Left lung (tissue), 4 donors: ENCODE measurements at regions not wholly inside any gene's neighbourhood (a gene's known extent, or its start where the extent isn't known, plus 50 kb on each side); places are given as distances from the start of the nearest gene placed in this dataset.

Source experiments
- ATAC-seq: fragments of 200-7000 bp; cut with Tn5 transposase; one replicate; pipeline ENCODE4 v1.9.1; 2020; ENCODE audit warnings: moderate library complexity
- DNase-seq, 4 donors: peaks; one replicate each; pipeline ENCODE4 v3.0.0-alpha.2; 2013 to 2020
- H3K27ac ChIP-seq, 2 donors: fragments of 200-600 bp; sonication (generic) in 1 of 2; one replicate each; pipeline versions ENCODE4 v1.5.0 to v1.8.0; 2020 to 2021
- H3K27me3 ChIP-seq, 2 donors: fragments of 200-600 bp; sonication (generic) in 1 of 2; one replicate each; pipeline versions ENCODE4 v1.5.0 to v1.8.0; 2020 to 2021
- H3K36me3 ChIP-seq, 2 donors: fragments of 200-600 bp; sonication (generic) in 1 of 2; one replicate each; pipeline versions ENCODE4 v1.5.0 to v1.8.0; 2020 to 2021
- H3K4me1 ChIP-seq, 2 donors: fragments of 200-600 bp; one replicate each; pipeline ENCODE4 v1.8.0; 2021
- H3K4me3 ChIP-seq, 2 donors: fragments of 200-600 bp; sonication (generic) in 1 of 2; one replicate each; pipeline versions ENCODE4 v1.5.0 to v1.8.0; 2020 to 2021; ENCODE audit warnings: mild to moderate bottlenecking in 1 of 2
- H3K9me3 ChIP-seq, 2 donors: fragments of 200-600 bp; sonication (generic) in 1 of 2; one replicate each; pipeline versions ENCODE4 v1.5.0 to v1.8.0; 2020 to 2021
- intact Hi-C, 2 donors: fragments of 100-400 bp; cut with DNase I; formaldehyde crosslinking; loops; one replicate each; pipeline versions ENCODE4 v1.11.2 to v1.14.2; 2022
- TF ChIP-seq, protein P1 (sequence below), 2 donors: fragments of 200-600 bp; sonication (generic) in 1 of 2; IDR thresholded peaks; one replicate each; pipeline versions ENCODE4 v1.5.0 to v1.8.0; 2021; ENCODE audit warnings: antibody characterized with exemption in 2 of 2
- donor health status: DM: no; HTN: yes; CAD: no.
- donor health status: DM: no; HTN: no; CAD: no.

DNA sequence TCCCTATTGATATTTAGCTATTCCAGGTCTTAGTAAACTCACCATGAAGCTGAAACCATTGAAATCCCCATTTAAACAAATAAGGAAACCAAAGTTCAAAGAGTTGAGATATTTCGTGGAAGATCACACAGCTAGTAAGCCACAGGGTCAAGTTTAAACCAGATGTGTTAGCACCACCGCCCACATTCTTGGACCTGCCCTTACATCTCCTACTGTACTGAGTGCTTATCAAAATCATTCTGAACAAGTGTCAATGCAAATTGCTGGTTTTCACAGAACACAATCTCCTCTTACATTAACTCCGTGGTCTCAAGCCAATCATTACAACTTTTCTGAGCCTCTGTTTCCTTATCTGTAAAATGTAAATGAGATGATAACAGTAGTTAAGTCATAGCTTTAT lies 676.2 kb downstream of the CDH11 start:
- Histone ChIP-seq H3K36me3 (no peaks in the 10 kb centered on the region), H3K4me1 (no peaks in the 10 kb centered on the region), H3K27ac (no peak overlapping the region), H3K27me3 (no peaks in the 10 kb centered on the region), H3K4me3 (no peak overlapping the region), H3K9me3 (no peaks in the 10 kb centered on the region)
- DNase-seq, result no peak
- intact Hi-C loops, result no loop called here
- TF ChIP-seq, protein P1, sequence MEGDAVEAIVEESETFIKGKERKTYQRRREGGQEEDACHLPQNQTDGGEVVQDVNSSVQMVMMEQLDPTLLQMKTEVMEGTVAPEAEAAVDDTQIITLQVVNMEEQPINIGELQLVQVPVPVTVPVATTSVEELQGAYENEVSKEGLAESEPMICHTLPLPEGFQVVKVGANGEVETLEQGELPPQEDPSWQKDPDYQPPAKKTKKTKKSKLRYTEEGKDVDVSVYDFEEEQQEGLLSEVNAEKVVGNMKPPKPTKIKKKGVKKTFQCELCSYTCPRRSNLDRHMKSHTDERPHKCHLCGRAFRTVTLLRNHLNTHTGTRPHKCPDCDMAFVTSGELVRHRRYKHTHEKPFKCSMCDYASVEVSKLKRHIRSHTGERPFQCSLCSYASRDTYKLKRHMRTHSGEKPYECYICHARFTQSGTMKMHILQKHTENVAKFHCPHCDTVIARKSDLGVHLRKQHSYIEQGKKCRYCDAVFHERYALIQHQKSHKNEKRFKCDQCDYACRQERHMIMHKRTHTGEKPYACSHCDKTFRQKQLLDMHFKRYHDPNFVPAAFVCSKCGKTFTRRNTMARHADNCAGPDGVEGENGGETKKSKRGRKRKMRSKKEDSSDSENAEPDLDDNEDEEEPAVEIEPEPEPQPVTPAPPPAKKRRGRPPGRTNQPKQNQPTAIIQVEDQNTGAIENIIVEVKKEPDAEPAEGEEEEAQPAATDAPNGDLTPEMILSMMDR (IDR thresholded peaks at IDR 0.05), result no peak
- ATAC-seq, result no peak

DNA sequence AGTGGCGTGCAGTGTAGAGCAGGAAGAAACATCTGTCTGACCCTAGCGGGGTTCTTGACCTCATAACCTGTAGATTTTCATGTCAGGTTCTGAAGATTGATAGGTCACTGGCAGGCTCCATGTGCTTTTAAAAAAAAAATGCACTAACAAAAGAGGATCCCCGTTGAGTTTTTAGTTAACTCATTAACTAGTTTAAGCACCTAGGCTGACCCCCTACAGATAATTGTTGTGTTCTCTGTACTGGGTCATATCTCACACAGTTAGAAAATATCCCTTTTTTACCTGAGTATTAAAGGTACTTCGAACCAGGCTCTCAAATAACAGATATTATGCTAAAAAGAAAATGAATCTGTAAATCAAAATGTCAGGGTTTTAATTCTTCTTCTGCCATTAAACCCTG lies 676.6 kb downstream of the CDH11 start:
- H3K9me3 ChIP-seq, result no peaks in the 10 kb centered on the region
- TF ChIP-seq, protein P1 (IDR thresholded peaks at IDR 0.05), result no peak
- intact Hi-C loops, result no loop called here
- H3K27me3 ChIP-seq, result no peaks in the 10 kb centered on the region
- ATAC-seq, result no peak
- no peaks in the 10 kb centered on the region for H3K4me1 ChIP-seq
- no peak overlapping the region for H3K4me3 ChIP-seq
- H3K27ac ChIP-seq, result no peak overlapping the region
- no peaks in the 10 kb centered on the region for H3K36me3 ChIP-seq
- DNase-seq, result no peak

DNA sequence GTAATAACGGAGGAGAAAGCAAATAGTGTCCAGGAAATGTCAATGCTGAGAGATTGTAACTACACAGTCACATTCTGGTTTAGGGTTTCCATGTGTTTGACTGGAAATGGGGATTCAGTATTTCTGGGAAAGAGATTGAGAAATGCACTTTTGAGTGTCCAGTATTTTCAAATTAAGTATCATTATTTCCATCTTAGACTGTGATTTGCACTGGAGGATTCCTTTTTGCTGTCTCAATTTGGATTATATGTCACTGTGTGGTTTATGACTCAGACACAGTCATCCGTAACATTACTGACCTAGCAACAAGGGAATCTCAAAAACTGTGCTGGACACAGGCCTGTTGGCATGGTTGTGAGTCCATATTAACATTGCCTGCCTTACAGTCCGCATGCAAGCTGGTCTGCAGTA lies 681.4 kb downstream of the CDH11 start:
- ATAC-seq (peak; percentile 94), DNase-seq (peak in 1 of 4 donors; percentile 45)
- Histone ChIP-seq H3K36me3 (no peaks in the 10 kb centered on the region), H3K9me3 (no peaks in the 10 kb centered on the region), H3K27me3 (no peaks in the 10 kb centered on the region), H3K4me1 (no peaks in the 10 kb centered on the region), H3K4me3 (no peak overlapping the region), H3K27ac (peak overlapping the region in 1 of 2 donors; percentile 24)
- TF ChIP-seq, protein P1 (IDR thresholded peaks at IDR 0.05), result no peak
- intact Hi-C loops, result no loop called here

DNA sequence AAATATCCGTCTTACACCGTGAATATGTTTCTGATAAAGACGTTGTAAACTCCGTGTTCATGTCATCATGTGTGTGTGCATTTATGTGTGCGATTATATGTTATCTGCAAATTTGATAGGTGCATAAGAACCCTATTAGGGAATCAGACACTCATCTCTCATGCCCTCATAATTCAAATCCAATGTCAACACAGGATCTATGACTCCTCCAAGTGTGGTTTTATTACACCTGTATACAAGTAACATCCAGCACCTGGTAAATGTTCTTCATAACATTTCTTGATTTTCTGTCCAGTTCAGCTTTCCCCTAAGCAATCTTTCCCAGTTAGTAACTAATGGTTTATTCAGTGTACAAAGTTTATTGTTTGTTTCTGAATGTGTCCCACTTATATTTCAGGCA lies 681.9 kb downstream of the CDH11 start:
- no peak overlapping the region for H3K4me3 ChIP-seq
- DNase-seq (no peak), ATAC-seq (no peak)
- intact Hi-C loops, result no loop called here
- no peaks in the 10 kb centered on the region for H3K4me1 ChIP-seq
- H3K27me3 ChIP-seq, result no peaks in the 10 kb centered on the region
- no peaks in the 10 kb centered on the region for H3K36me3 ChIP-seq
- H3K9me3 ChIP-seq, result no peaks in the 10 kb centered on the region
- TF ChIP-seq, protein P1 (IDR thresholded peaks at IDR 0.05), result no peak
- no peak overlapping the region for H3K27ac ChIP-seq

DNA sequence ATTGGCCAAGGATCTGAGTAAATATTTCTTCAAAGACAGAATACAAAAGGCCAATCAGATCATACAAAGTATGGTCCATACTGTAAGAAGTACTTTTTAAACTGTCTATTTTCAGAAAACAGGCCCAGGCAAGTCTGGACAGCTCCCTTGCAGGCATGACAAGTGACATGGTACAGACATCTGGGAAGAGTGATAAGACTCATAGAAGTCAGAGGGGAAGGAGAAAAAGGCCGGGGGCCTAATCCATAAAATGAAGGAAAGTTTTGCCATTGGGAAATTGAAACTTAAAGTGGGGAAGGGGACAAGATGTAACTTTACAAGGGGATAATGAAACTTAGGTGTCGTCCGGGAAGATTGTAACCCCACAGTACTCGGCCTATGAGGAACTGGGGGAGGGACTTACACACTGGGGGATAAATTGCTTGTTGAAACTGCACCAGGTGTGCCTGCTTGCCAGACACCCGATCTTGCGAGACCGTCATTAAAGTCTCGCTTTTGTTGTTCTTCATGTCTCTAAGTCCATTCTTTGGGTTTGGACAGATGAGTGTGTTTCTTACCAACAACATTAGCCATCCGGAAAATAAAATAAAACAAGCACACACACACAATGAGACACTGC lies 684.0 kb downstream of the CDH11 start:
- intact Hi-C loops, result no loop called here
- Histone ChIP-seq H3K36me3 (no peaks in the 10 kb centered on the region), H3K4me1 (no peaks in the 10 kb centered on the region), H3K4me3 (no peak overlapping the region), H3K9me3 (peaks cover 0 to 10% of the 10 kb centered on the region in 2 donors), H3K27ac (no peak overlapping the region), H3K27me3 (no peaks in the 10 kb centered on the region)
- DNase-seq (no peak), ATAC-seq (no peak)
- TF ChIP-seq, protein P1 (IDR thresholded peaks at IDR 0.05), result no peak
